Thymus (tissue), 11 donors: ENCODE measurements at regions not wholly inside any gene's neighbourhood (a gene's known extent, or its start where the extent isn't known, plus 50 kb on each side); places are given as distances from the start of the nearest gene placed in this dataset.
"Not testable (repeated sequence)": the region's sequence is repeated elsewhere in the genome, so short reads cannot be mapped to it uniquely, and the experiment has no call there.

ENCODE experiments used
- DNase-seq, 9 donors: peaks; one replicate each; pipeline ENCODE4 v3.0.0-alpha.2; 2013; ENCODE audit warnings: low spot score in 9 of 9, low read depth in 6 of 9, missing footprints in 1 of 9
- H3K27ac ChIP-seq, 2 donors: one replicate each; pipeline ENCODE4 v1.5.1; 2013; ENCODE audit warnings: control low read depth in 1 of 2, low read depth in 1 of 2, low read length in 1 of 2, mild to moderate bottlenecking in 1 of 2, moderate library complexity in 1 of 2
- H3K27me3 ChIP-seq, 2 donors: one replicate each; pipeline ENCODE4 v1.5.1; 2013; ENCODE audit warnings: low read length in 1 of 2; ENCODE audit not compliant: control insufficient read depth in 2 of 2, insufficient read depth in 1 of 2
- H3K36me3 ChIP-seq, 2 donors: one replicate each; pipeline ENCODE4 v1.5.1; 2013; ENCODE audit warnings: low read length in 1 of 2, mild to moderate bottlenecking in 1 of 2, moderate library complexity in 1 of 2; ENCODE audit not compliant: control insufficient read depth in 2 of 2, insufficient read depth in 2 of 2
- H3K4me1 ChIP-seq, 2 donors: one replicate each; pipeline ENCODE4 v1.5.1; 2013; ENCODE audit warnings: low read length in 2 of 2; ENCODE audit not compliant: control insufficient read depth in 2 of 2, insufficient read depth in 2 of 2
- H3K4me3 ChIP-seq, 2 donors: one replicate each; pipeline ENCODE4 v1.5.1; 2013; ENCODE audit warnings: low read length in 2 of 2, control low read depth in 1 of 2, mild to moderate bottlenecking in 1 of 2
- H3K9me3 ChIP-seq, 2 donors: one replicate each; pipeline ENCODE4 v1.5.1; 2013; ENCODE audit warnings: low read length in 1 of 2, mild to moderate bottlenecking in 1 of 2; ENCODE audit not compliant: control insufficient read depth in 2 of 2, insufficient read depth in 1 of 2
- WGBS: extraction: QIAGEN DNeasy Blood & Tissue Kit; methylation state at CpG from one replicate; pipeline ENCODE4 v1.1.7; 2013; 5-methylcytosine and 5-hydroxymethylcytosine counted together
- donor health status: healthy.

GRCh38 chr4:148637453-148637852 lies 195.2 kb upstream of the NR3C2 start:
- not testable (repeated sequence) for H3K4me3 ChIP-seq

GRCh38 chr4:148634476-148634875 lies 192.3 kb upstream of the NR3C2 start:
- no peaks in the 10 kb centered on the region for H3K27me3 ChIP-seq
- H3K9me3 ChIP-seq = peaks cover 2 to 13% of the 10 kb centered on the region in 2 donors
- no peaks in the 10 kb centered on the region for H3K4me1 ChIP-seq
- no peak overlapping the region for H3K27ac ChIP-seq
- H3K4me3 ChIP-seq = no peak overlapping the region
- no peak for DNase-seq
- 89% methylated on average over 3 of the region's 3 CpGs for WGBS
- no peaks in the 10 kb centered on the region for H3K36me3 ChIP-seq

More at GRCh38 chr4:148637453-148637852, 195.2 kb upstream of the NR3C2 start:
- not testable (repeated sequence) for DNase-seq, H3K27ac ChIP-seq, H3K27me3 ChIP-seq, H3K36me3 ChIP-seq, H3K4me1 ChIP-seq
- 96% methylated on average over 3 of the region's 3 CpGs for WGBS
- peaks cover 2 to 13% of the 10 kb centered on the region in 2 donors for H3K9me3 ChIP-seq

DNA sequence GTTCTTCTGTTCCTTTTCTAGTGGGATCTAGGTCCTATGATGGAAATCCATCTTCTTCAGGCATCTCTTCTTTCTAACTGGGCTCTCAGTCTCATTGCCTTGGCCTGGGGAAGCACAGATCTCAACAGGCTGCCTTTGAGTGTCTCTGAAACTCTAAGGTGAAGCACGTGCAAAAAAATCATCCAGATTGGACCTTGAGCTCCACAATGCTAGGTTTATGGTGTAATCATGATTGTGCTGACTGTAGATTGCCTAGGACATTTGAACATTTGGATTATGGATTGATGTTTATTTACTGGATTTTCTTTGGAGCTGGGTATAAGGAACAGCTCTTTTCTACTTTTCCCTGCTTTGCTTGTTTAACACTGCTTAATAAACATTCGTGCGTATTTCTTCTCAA lies 191.5 kb upstream of the NR3C2 start:
- H3K27ac ChIP-seq = no peak overlapping the region
- 96% methylated on average over 3 of the region's 3 CpGs for WGBS

DNA sequence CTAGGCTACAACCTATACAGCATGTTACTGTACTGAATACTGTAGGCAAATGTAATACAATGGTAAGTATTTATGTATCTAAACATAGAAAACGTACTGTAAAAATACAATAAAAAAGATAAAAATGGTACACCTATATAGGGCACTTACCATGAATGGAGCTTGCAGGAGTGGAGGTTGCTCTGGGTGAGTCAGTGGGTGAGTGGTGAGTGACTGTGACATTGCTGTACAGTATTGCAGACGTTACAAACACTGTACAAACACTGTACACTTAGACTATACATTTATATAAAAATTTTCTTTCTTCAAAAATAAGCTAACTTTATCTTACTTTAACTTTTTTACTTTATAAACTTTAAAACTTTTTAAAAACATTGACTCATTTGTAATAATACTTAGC lies 190.3 kb upstream of the NR3C2 start:
- H3K27me3 ChIP-seq = no peaks in the 10 kb centered on the region
- peaks cover 2 to 11% of the 10 kb centered on the region in 2 donors for H3K9me3 ChIP-seq
- no peak overlapping the region for H3K4me3 ChIP-seq
- WGBS = 83% methylated on average over 2 of the region's 2 CpGs
- no peaks in the 10 kb centered on the region for H3K36me3 ChIP-seq
- no peak overlapping the region for H3K27ac ChIP-seq
- no peaks in the 10 kb centered on the region for H3K4me1 ChIP-seq
- DNase-seq = no peak

More for the DNA sequence above, 191.5 kb upstream of the NR3C2 start:
- no peak for DNase-seq
- H3K9me3 ChIP-seq = peaks cover 2 to 13% of the 10 kb centered on the region in 2 donors
- no peaks in the 10 kb centered on the region for H3K27me3 ChIP-seq
- H3K36me3 ChIP-seq = no peaks in the 10 kb centered on the region
- no peak overlapping the region for H3K4me3 ChIP-seq
- no peaks in the 10 kb centered on the region for H3K4me1 ChIP-seq

DNA sequence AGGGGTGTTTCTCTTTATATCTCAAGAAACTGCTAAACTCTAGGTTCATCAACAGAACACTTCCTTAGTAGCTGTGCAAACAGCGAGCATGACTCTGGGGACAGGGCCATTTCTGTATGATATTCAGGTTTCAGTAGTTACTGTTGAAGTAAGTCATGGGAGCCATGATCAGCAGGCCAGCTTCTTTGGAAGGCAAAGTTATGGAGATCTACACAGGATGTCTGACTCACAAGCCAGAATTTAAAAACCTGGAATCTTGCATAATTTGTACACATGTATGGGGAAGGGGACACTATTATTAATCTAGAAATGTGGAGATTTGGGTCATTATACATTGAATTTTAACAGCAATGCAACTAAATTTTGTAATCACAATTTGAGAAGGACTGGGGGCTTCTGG lies 187.8 kb upstream of the NR3C2 start:
- Histone ChIP-seq H3K9me3 (peaks cover 0 to 3% of the 10 kb centered on the region in 2 donors), H3K4me3 (no peak overlapping the region), H3K4me1 (no peaks in the 10 kb centered on the region), H3K27ac (no peak overlapping the region), H3K27me3 (no peaks in the 10 kb centered on the region), H3K36me3 (no peaks in the 10 kb centered on the region)
- no peak for DNase-seq
- WGBS = 88% methylated on average over 1 of the region's 1 CpG

DNA sequence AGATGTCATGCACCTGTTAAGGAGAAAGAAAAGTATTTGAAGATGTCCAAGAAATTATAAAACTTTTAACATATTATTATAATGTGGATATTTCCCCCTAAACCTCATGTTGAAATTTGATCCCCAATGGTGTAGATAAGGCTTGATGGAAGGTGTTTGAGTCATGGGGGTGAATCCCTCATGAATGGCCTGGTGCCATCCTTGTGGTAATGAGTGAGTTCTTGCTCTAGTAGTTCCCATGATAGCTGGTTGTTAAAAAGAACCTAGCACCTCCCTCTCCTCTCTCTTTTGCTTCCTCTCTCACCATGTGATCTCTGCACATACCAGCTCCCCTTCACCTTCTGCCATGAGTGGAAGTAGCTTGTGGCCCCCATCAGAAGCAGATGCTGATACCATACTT lies 176.6 kb upstream of the NR3C2 start:
- DNase-seq = no peak
- Histone ChIP-seq H3K27me3 (no peaks in the 10 kb centered on the region), H3K27ac (no peak overlapping the region), H3K4me1 (no peaks in the 10 kb centered on the region), H3K9me3 (no peaks in the 10 kb centered on the region), H3K36me3 (no peaks in the 10 kb centered on the region), H3K4me3 (no peak overlapping the region)

- Histone ChIP-seq H3K36me3 (no peaks in the 10 kb centered on the region), H3K27me3 (no peaks in the 10 kb centered on the region), H3K27ac (no peak overlapping the region), H3K4me3 (no peak overlapping the region), H3K4me1 (no peaks in the 10 kb centered on the region), H3K9me3 (no peaks in the 10 kb centered on the region)
- 96% methylated on average over 4 of the region's 4 CpGs for WGBS
- no peak for DNase-seq
Measured at GRCh38 chr4:148608968-148609367, 166.8 kb upstream of the NR3C2 start.

DNA sequence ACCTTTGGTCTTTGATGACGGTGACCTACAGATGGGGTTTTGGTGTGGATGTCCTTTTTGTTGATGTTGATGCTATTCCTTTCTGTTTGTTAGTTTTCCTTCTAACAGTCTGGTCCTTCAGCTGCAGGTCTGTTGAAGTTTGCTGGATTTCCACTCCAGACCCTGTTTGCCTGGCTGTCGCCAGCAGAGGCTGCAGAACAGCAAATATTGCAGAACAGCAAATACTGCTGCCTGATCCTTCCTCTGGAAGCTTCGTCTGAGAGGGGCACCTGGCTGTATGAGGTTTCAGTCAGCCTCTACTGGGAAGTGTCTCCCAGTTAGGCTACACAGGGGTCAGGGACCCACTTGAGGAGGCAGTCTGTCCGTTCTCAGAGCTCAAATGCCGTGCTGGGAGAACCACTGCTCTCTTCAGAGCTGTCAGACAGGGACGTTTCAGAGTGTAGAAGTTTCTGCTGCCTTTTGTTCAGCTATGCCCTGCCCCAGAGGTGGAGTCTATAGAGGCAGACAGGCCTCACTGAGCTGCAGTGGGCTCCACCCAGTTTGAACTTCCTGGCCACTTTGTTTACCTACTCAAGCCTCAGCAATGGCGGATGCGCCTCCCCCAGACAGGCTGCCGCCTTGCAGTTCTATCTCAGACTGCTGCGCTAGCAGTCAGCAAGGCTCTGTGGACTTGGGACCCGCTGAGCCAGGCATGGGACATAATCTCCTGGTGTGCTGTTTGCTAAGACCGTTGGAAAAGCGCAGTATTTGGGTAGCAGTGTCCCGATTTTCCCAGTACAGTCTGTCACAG lies 156.4 kb upstream of the NR3C2 start:
- H3K27me3 ChIP-seq = not testable (repeated sequence)

GRCh38 chr4:148589182-148589581 lies 147.0 kb upstream of the NR3C2 start:
- whole genome bisulfite sequencing = 94% methylated on average over 4 of the region's 4 CpGs
- no peaks in the 10 kb centered on the region for H3K36me3 ChIP-seq
- DNase-seq = no peak
- no peaks in the 10 kb centered on the region for H3K4me1 ChIP-seq
- peaks cover 0 to 20% of the 10 kb centered on the region in 2 donors for H3K9me3 ChIP-seq
- no peaks in the 10 kb centered on the region for H3K27me3 ChIP-seq
- no peak overlapping the region for H3K27ac ChIP-seq
- H3K4me3 ChIP-seq = no peak overlapping the region

More for the DNA sequence above, 156.4 kb upstream of the NR3C2 start:
- H3K4me3 ChIP-seq, H3K9me3 ChIP-seq, DNase-seq, H3K36me3 ChIP-seq, H3K4me1 ChIP-seq, H3K27ac ChIP-seq: not testable (repeated sequence)
- WGBS = 92% methylated on average over 14 of the region's 14 CpGs
